GM20000 (cell line): ENCODE measurements at regions not wholly inside any gene's neighbourhood (a gene's known extent, or its start where the extent isn't known, plus 50 kb on each side); places are given as distances from the start of the nearest gene placed in this dataset.

ENCODE experiments used
- DNase-seq: peaks from one replicate; pipeline ENCODE4 v3.0.0; 2012; ENCODE audit warnings: low spot score
- TF ChIP-seq, protein P1 (sequence below): IDR thresholded peaks from 2 replicates; pipeline ENCODE4 v1.5.1; 2012; ENCODE audit warnings: mild to moderate bottlenecking, control low read depth; ENCODE audit errors: extremely low read depth, missing control alignments

DNA sequence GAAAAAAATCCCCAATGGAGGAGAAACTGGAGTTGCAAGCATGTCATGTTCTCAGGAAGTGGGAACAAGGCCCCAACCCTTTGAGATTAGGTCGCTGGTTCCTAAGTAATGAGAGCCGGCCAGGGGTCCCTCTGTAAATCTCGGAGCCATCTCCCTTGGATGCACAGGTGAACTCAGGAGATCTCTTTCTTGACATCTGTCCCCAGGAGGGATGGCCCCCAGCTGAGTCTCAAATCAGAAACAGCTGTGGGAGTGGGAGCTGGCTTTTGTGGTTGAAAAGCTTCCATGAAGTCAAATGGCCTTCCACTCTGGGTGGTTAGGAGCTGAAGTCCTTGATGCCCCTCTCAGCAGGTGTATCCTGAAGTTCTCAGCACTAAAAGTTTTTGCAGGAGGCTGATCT lies 257.1 kb downstream of the BMP7 start:
- no peak for DNase-seq
- TF ChIP-seq, protein P1, sequence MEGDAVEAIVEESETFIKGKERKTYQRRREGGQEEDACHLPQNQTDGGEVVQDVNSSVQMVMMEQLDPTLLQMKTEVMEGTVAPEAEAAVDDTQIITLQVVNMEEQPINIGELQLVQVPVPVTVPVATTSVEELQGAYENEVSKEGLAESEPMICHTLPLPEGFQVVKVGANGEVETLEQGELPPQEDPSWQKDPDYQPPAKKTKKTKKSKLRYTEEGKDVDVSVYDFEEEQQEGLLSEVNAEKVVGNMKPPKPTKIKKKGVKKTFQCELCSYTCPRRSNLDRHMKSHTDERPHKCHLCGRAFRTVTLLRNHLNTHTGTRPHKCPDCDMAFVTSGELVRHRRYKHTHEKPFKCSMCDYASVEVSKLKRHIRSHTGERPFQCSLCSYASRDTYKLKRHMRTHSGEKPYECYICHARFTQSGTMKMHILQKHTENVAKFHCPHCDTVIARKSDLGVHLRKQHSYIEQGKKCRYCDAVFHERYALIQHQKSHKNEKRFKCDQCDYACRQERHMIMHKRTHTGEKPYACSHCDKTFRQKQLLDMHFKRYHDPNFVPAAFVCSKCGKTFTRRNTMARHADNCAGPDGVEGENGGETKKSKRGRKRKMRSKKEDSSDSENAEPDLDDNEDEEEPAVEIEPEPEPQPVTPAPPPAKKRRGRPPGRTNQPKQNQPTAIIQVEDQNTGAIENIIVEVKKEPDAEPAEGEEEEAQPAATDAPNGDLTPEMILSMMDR = no peak

DNA sequence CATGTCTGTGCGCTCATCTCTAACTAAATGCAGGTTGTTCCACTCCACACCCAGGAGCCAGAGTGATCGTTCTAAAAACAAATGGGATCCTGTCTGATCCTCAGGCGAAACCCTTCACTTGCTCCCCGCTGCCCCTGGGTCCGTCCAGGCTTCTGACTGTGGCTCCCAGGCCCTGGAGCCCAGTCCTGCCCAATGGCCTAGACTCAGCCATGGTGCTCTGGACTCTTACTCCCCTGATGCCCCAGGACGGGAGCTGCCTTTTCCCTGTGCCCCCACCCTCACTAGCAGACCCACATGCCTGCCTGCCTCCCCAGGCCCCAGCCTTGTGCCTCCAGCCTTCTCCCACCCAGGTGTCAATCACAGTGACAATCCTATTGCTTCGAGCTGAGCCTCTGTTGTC lies 256.7 kb downstream of the BMP7 start:
- no peak for DNase-seq
- TF ChIP-seq, protein P1 = no peak

GRCh38 chr20:57012691-57013090 lies 253.8 kb downstream of the BMP7 start:
- no peak for DNase-seq
- TF ChIP-seq, protein P1 = no peak

GRCh38 chr20:57013217-57013616 lies 253.2 kb downstream of the BMP7 start:
- DNase-seq = no peak
- TF ChIP-seq, protein P1 = no peak

DNA sequence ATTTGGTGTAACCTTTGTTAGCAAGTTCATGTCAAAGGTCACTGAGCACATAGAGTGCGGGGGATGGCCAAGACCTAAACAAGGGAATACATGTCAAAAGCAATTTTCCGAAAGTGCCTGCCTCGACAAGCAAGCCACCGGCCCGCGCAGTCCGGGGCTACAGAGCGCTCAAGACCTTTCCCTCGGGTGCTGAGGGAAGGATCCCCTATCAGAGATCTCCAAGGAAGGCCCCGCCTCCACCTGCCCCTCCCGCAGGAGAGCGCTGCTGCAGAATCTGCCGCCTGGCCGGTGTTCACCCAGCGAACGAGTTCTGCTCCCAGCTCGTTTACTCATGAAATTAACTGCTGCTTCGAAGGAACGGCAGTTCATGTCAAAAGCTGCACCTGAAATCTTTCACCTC lies 252.7 kb downstream of the BMP7 start:
- TF ChIP-seq, protein P1 = no peak
- DNase-seq = no peak

- no peak for DNase-seq
- TF ChIP-seq, protein P1 = no peak
Measured at GRCh38 chr20:57020364-57020763, 246.1 kb downstream of the BMP7 start.

DNA sequence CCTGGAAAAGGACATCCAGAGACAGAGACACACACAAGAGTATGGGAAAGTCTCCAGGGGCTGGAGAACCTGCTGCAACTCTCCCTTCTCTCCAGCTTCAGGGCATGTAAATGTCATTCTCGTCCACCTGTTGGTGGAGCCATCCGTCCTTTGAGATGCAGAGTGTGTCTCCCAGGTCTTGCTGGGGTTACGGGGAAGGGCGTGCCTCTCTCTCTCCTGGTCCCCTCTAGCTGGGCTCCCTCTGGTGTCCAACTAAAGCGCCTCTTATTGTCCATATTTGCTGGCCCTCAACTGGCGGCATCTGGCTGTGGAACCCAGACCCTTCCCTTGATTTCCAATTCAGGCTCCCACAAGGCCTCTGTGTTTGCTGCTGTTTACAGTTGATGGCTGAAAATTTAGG lies 244.1 kb downstream of the BMP7 start:
- TF ChIP-seq, protein P1 = no peak
- no peak for DNase-seq
